GM10248 (cell line): ENCODE measurements at regions not wholly inside any gene's neighbourhood (a gene's known extent, or its start where the extent isn't known, plus 50 kb on each side); places are given as distances from the start of the nearest gene placed in this dataset.

Experiments used
- CTCF ChIA-PET: fragments of 300-600 bp; sonication (Branson Sonifier 250); formaldehyde crosslinking; extraction: SDS; loops from one replicate; lab custom pipeline; 2021; ENCODE audit warnings: antibody characterized with exemption; lab: Yijun Ruan, JAX
- POLR2A ChIA-PET: fragments of 350-650 bp; sonication (Branson Sonifier 250); formaldehyde crosslinking; extraction: SDS; loops from one replicate; lab custom pipeline; 2020; ENCODE audit warnings: antibody characterized with exemption; lab: Yijun Ruan, JAX
- DNase-seq: peaks from one replicate; pipeline ENCODE4 v3.0.0; 2012; ENCODE audit errors: extremely low spot score
- TF ChIP-seq, protein P1 (sequence below): IDR thresholded peaks from 2 replicates; pipeline ENCODE4 v1.5.1; 2012; ENCODE audit warnings: mild to moderate bottlenecking, low read depth; ENCODE audit errors: extremely low read depth, missing control alignments, control extremely low read depth

DNA sequence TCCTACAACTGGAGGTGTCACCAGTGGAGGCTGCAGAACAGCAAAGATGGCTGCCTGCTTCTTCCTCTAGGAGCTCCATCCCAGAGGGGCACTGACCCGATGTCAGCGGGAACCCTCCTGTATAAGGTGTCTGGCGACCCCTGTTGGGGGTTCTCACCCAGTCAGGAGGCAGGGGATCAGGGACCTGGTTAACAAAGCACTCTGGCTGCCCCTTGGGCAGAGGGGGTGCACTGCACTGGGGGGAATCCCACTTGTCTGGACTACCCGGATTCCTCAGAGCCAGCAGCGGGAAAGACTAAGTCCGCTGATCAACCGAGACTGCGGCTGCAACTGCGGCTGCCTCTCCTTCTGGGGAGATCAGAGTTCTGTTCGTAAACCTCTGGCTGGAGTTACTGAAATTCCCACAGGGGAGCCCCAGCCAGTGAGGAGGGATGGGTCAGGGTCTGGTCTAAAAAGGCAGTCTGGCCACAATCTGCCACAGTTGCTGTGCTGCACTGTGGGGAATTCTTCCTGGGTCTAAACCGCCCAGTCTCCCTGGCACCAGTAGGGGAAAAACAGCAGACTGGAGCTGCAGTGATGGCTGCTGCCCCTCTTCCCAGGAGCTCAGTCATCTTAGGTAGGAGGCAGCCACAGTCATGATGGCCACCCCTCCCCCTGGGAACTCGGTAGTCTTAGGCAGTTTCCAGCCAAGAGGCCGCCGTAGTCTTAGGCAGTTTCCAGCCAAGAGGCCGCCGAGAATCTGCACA lies 213.4 kb downstream of the CYB561 start:
- POLR2A ChIA-PET: no interaction called here
- CTCF ChIA-PET: no interaction called here
- TF ChIP-seq, protein P1, sequence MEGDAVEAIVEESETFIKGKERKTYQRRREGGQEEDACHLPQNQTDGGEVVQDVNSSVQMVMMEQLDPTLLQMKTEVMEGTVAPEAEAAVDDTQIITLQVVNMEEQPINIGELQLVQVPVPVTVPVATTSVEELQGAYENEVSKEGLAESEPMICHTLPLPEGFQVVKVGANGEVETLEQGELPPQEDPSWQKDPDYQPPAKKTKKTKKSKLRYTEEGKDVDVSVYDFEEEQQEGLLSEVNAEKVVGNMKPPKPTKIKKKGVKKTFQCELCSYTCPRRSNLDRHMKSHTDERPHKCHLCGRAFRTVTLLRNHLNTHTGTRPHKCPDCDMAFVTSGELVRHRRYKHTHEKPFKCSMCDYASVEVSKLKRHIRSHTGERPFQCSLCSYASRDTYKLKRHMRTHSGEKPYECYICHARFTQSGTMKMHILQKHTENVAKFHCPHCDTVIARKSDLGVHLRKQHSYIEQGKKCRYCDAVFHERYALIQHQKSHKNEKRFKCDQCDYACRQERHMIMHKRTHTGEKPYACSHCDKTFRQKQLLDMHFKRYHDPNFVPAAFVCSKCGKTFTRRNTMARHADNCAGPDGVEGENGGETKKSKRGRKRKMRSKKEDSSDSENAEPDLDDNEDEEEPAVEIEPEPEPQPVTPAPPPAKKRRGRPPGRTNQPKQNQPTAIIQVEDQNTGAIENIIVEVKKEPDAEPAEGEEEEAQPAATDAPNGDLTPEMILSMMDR: no peak
- no peak for DNase-seq

DNA sequence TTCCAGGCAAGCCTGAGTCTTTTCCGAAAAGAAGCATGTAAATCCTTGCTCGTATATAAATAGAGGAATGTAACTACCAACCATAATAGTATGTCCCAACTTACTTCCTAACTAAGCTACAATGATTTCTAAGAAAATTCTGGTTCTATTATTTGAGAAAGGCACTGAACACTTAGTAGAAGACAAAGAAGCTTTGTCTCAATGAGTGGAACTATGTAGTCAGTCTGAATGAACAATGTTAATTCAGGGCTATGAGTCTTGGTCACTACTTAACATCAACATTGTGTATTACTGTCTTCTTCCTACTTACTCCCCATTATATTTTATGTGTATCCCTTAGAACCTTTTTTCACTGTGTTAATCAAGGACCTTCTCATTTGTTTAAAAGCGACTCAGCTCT lies 206.0 kb downstream of the CYB561 start:
- no peak for DNase-seq
- CTCF ChIA-PET: interaction anchor here (0.9 to 1.0 kb wide), 3 partner anchors 9 to 166 kb away, joined by 3 read pairs; no protein-coding TSS in a partner anchor
- POLR2A ChIA-PET: no interaction called here
- TF ChIP-seq, protein P1: no peak

DNA sequence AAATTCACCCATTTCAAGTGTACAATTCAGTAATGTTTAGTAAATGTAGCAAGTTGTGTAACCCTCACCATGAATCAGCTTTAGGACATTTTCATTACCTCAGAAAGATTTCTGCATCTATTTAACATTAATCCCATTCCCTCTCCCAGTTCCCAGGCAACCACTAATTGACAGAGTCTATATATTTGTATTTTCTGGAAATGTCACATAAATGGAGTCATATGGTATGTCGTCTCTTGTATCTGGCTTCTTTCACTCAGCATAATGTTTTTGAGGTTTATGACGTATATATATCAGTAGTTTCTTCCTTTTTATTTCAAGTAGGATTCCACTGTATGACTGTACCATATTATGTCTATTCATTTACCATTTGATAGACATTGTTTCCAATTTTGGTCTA lies 199.8 kb downstream of the CYB561 start:
- CTCF ChIA-PET: interaction anchor here (1.4 kb wide), 1 partner anchor 10 kb away, joined by 3 read pairs; no protein-coding TSS in a partner anchor
- TF ChIP-seq, protein P1: no peak
- DNase-seq: no peak
- POLR2A ChIA-PET: no interaction called here

DNA sequence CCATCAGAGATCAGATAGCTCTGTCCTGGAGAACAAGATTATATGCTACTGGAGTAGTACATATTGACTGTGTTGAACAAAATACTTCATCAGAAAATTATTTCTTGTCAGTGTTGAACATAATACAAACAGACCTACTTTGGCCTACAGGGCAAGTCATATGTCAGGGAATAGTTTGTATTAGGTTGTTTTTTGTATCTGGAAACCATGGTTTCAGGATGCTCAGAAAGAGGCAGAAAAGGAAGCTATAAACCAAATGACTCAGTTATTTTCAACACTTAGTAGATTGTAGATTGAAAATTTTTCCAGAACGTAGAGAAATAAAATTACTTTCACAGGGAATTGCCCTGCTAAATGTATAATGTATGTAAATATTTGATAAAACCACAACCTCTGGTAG lies 198.4 kb downstream of the CYB561 start:
- no peak for DNase-seq
- TF ChIP-seq, protein P1: no peak
- ChIA-PET POLR2A (no interaction called here), CTCF (interaction anchor here (1.4 to 2.4 kb wide), 2 partner anchors 12 to 13 kb away, joined by 3 to 7 read pairs; no protein-coding TSS in a partner anchor)

DNA sequence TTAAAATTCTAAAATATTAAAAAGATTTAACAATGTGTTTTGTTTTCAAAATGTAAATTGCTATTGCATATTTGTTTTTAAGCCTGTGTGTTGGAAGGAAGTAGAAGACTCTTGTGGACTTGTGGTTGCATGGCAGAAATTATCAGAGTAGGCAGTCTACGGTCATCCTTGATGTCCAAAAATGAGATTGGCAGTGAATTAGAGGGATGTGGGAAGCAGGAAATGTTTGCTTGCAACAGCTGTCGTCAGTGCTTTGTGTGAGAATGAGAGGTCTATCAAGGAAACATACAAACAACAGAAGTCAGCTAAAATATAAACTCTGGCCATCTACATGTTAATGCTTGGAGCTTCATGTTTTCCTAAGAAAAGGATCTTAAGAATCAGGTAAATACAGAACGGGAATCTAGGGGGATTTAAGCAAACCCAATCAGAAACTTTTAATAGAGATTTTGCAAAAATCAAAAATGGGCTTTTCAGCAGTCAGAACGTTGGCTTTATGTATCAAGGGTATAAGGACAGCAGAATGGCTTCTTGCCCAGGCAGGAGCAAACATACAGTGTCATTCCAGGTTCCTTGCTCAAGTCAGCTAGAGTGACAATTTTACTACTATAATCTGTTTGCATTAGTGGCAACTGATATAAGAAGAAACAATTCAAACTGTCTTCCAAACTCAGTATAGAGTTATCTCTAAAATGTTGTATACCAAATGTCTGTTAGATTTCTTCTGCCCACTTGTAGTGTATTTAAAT lies 196.7 kb downstream of the CYB561 start:
- POLR2A ChIA-PET: no interaction called here
- CTCF ChIA-PET: interaction anchor here (0.6 to 2.4 kb wide), 3 partner anchors 9 to 15 kb away, joined by 3 to 7 read pairs (median 5); no protein-coding TSS in a partner anchor
- TF ChIP-seq, protein P1: no peak
- no peak for DNase-seq

DNA sequence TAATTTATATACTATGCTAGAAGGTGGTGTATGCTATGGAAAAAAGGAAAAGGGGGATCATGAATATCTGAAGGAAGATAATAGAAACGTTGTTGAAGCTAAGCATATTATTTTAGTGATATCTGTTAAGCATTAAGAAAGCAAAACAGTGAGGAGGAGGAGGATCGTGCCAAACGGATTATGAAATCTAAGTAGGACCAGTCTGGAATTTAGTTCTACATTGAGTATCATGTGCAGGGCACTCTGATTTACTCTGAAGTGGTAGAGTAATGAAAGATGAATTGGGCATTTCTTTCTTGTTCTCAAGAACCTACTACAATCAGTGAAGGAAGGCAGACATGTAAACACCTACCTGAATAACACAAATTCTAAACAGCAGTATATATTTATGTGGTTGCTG lies 195.3 kb downstream of the CYB561 start:
- DNase-seq: no peak

More for the DNA sequence above, 195.3 kb downstream of the CYB561 start:
- POLR2A ChIA-PET: no interaction called here
- TF ChIP-seq, protein P1: no peak
- CTCF ChIA-PET: no interaction called here
